OCI-LY3 (cell line): ENCODE measurements at regions not wholly inside any gene's neighbourhood (a gene's known extent, or its start where the extent isn't known, plus 50 kb on each side); places are given as distances from the start of the nearest gene placed in this dataset.

Source experiments
- H2AFZ ChIP-seq: fragments of 200-600, 300-600 bp; shearing (Covaris generic); 2 replicates; pipeline ENCODE4 v1.6.0; 2014; ENCODE audit warnings: antibody characterized with exemption, low read depth, low read length
- H3K27ac ChIP-seq: fragments of 200-600, 300-600 bp; sonication (generic); 2 replicates; pipeline ENCODE4 v1.5.1; 2014; ENCODE audit warnings: mild to moderate bottlenecking, low read length, moderate library complexity, mixed read lengths
- H3K27me3 ChIP-seq: fragments of 200-600, 300-600 bp; sonication (generic); 2 replicates; pipeline ENCODE4 v1.6.1; 2014; ENCODE audit warnings: low read depth, low read length, mixed read lengths
- H3K36me3 ChIP-seq: fragments of 200-600, 300-600 bp; sonication (generic); replicated peaks from 2 replicates; pipeline ENCODE3; 2014; ENCODE audit warnings: low read depth, low read length, mixed read lengths
- H3K4me1 ChIP-seq: fragments of 300-600, 200-600 bp; sonication (generic); 2 replicates; pipeline ENCODE4 v1.6.1; 2014; ENCODE audit warnings: low read length, mixed read lengths
- H3K4me2 ChIP-seq: fragments of 200-600, 300-600 bp; sonication (generic); 2 replicates; pipeline ENCODE4 v1.6.1; 2014; ENCODE audit warnings: low read length, mixed read lengths
- H3K4me3 ChIP-seq: fragments of 300-600, 200-600 bp; sonication (generic); 2 replicates; pipeline ENCODE4 v1.5.1; 2014; ENCODE audit warnings: antibody characterized with exemption, mild to moderate bottlenecking, low read length, moderate library complexity
- H3K79me2 ChIP-seq: fragments of 300-600, 200-600 bp; shearing (Covaris generic); 2 replicates; pipeline ENCODE4 v1.6.1; 2014; ENCODE audit warnings: mild to moderate bottlenecking, low read length, mixed read lengths
- H3K9ac ChIP-seq: fragments of 300-600, 200-600 bp; shearing (Covaris generic); 2 replicates; pipeline ENCODE4 v1.6.0; 2014; ENCODE audit warnings: mild to moderate bottlenecking, low read length, moderate library complexity
- H3K9me3 ChIP-seq: fragments of 200-600, 300-600 bp; shearing (Covaris generic); 2 replicates; pipeline ENCODE4 v1.6.1; 2014; ENCODE audit warnings: low read length, mixed read lengths; ENCODE audit not compliant: insufficient read depth
- H4K20me1 ChIP-seq: fragments of 200-600, 300-600 bp; sonication (generic); 2 replicates; pipeline ENCODE4 v1.6.1; 2016; ENCODE audit warnings: low read length, mixed read lengths; ENCODE audit not compliant: insufficient read depth
- EZH2phosphoT487 ChIP-seq: fragments of 200-600 bp; shearing (Covaris generic); IDR thresholded peaks from 2 replicates; pipeline ENCODE4 v1.6.1; 2018; ENCODE audit warnings: antibody characterized with exemption, mixed run types, low read depth
- TF ChIP-seq, protein P1 (sequence below): fragments of 200-600, 300-600 bp; sonication (generic); IDR thresholded peaks from 2 replicates; pipeline ENCODE4 v1.5.1; 2014; ENCODE audit warnings: antibody characterized with exemption, low read length, low read depth

DNA sequence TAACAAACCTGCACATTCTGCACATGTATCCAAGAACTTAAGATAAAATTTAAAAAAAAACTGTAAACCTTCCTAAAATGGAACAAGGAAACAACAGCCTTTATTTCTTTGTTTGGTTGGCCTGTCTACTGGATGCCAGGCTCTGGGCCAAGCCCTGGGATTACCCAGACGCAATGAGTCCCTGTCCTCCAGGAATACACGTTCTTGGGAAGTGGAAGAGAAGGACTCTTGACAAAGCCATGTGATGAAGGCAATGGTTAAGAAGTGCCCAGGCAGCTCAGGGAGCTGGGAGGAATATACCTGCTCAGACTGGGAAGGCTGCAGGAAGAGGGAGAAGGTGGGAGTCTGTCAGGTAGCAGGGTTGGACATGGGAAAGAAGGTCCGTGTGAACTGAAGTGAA lies 115.4 kb downstream of the AXIN2 start:
- TF ChIP-seq, protein P1, sequence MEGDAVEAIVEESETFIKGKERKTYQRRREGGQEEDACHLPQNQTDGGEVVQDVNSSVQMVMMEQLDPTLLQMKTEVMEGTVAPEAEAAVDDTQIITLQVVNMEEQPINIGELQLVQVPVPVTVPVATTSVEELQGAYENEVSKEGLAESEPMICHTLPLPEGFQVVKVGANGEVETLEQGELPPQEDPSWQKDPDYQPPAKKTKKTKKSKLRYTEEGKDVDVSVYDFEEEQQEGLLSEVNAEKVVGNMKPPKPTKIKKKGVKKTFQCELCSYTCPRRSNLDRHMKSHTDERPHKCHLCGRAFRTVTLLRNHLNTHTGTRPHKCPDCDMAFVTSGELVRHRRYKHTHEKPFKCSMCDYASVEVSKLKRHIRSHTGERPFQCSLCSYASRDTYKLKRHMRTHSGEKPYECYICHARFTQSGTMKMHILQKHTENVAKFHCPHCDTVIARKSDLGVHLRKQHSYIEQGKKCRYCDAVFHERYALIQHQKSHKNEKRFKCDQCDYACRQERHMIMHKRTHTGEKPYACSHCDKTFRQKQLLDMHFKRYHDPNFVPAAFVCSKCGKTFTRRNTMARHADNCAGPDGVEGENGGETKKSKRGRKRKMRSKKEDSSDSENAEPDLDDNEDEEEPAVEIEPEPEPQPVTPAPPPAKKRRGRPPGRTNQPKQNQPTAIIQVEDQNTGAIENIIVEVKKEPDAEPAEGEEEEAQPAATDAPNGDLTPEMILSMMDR: no peak
- TF ChIP-seq EZH2phosphoT487: no peak
- H4K20me1 ChIP-seq: no peaks in the 10 kb centered on the region
- no peaks in the 10 kb centered on the region for H3K9me3 ChIP-seq
- H3K4me2 ChIP-seq: no peak overlapping the region
- peaks cover 16% of the 10 kb centered on the region for H3K27me3 ChIP-seq
- H3K4me3 ChIP-seq: no peak overlapping the region
- H3K36me3 ChIP-seq: no peaks in the 10 kb centered on the region
- no peak overlapping the region for H2AFZ ChIP-seq
- no peaks in the 10 kb centered on the region for H3K4me1 ChIP-seq
- no peaks in the 10 kb centered on the region for H3K79me2 ChIP-seq
- H3K9ac ChIP-seq: no peak overlapping the region
- no peak overlapping the region for H3K27ac ChIP-seq

DNA sequence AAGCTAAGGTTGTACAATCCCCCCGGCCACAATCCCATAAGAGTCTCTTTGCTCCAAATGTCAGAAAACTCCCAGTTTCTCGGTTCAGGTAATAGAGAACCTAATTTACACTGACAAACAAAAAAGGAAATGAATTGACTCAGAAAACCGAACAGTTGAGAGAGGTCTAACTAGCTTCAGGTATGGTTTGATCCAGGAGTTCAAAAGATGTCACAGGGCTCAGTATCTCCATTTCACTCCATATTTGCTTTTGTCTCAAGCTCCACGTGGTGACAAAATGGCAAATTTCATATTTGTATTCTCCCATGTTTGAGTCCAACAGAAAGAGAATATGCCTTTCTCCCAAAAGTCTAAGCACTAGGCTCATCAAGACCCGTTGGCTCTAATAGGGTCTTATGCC lies 117.4 kb downstream of the AXIN2 start:
- Histone ChIP-seq H3K4me1 (no peaks in the 10 kb centered on the region), H2AFZ (no peak overlapping the region)

DNA sequence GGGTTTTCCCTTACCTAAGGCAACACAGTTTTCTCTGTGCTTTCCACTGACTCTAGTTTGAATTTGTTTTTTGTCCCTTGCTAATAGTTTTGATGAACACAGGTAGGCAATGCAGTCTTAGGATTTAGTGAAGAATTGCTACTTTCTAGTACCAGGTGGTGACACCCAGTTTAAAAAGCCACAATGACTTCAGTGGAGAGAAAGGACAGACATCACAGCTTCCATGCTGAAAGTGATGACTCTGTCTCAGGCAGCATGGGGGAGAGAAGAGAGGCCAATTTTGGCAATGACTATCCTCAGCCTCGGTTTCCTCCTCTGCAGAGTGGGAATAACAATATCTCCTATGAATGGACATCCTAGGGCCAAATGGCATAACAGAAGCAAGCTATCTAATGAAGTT lies 118.8 kb downstream of the AXIN2 start:
- TF ChIP-seq EZH2phosphoT487: no peak
- TF ChIP-seq, protein P1: no peak
- Histone ChIP-seq H4K20me1 (no peaks in the 10 kb centered on the region), H3K4me2 (no peak overlapping the region), H3K4me1 (no peaks in the 10 kb centered on the region), H2AFZ (no peak overlapping the region), H3K27ac (no peak overlapping the region), H3K9me3 (no peaks in the 10 kb centered on the region), H3K4me3 (no peak overlapping the region), H3K79me2 (no peaks in the 10 kb centered on the region), H3K9ac (no peak overlapping the region), H3K27me3 (peaks cover 16% of the 10 kb centered on the region), H3K36me3 (no peaks in the 10 kb centered on the region)

More for the DNA sequence above, 117.4 kb downstream of the AXIN2 start:
- Histone ChIP-seq H3K36me3 (no peaks in the 10 kb centered on the region), H3K27ac (no peak overlapping the region), H3K27me3 (peaks cover 16% of the 10 kb centered on the region), H3K4me2 (no peak overlapping the region), H3K4me3 (no peak overlapping the region), H4K20me1 (no peaks in the 10 kb centered on the region), H3K9me3 (no peaks in the 10 kb centered on the region), H3K79me2 (no peaks in the 10 kb centered on the region), H3K9ac (no peak overlapping the region)
- TF ChIP-seq, protein P1: no peak
- no peak for TF ChIP-seq EZH2phosphoT487

DNA sequence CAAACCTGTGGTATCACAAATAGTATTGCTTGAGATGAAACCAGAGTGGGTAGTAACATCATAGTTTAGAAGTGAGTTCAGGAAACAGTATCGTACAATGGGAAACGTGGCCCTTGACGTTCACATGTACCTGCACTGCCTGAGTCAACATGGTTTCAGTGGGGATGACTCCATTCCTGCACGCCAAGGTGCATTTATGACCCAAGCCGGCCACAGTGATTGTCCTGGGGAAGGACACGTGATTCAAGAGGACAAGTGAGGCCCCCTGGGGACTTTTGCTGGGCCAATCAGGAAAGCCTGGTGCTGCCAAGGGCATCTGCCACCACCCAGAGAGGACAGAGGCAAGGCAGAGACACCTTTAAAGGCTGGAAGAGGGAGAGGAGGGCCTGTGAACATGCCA lies 119.2 kb downstream of the AXIN2 start:
- no peak overlapping the region for H3K9ac ChIP-seq
- no peak overlapping the region for H3K4me2 ChIP-seq
- no peaks in the 10 kb centered on the region for H3K79me2 ChIP-seq
- H3K27me3 ChIP-seq: peaks cover 16% of the 10 kb centered on the region
- H3K27ac ChIP-seq: no peak overlapping the region
- no peaks in the 10 kb centered on the region for H3K4me1 ChIP-seq
- TF ChIP-seq EZH2phosphoT487: no peak
- TF ChIP-seq, protein P1: no peak
- no peak overlapping the region for H2AFZ ChIP-seq
- no peaks in the 10 kb centered on the region for H4K20me1 ChIP-seq
- no peak overlapping the region for H3K4me3 ChIP-seq
- H3K36me3 ChIP-seq: no peaks in the 10 kb centered on the region
- no peaks in the 10 kb centered on the region for H3K9me3 ChIP-seq
